Nephron (organoid): ENCODE measurements at regions not wholly inside any gene's neighbourhood (a gene's known extent, or its start where the extent isn't known, plus 50 kb on each side); places are given as distances from the start of the nearest gene placed in this dataset.

Experiments
- H3K27ac Mint-ChIP-seq, 3 experiments: 2 replicates each; pipeline ENCODE4 v1.8.0; 2020; ENCODE audit warnings: mixed read lengths in 3 of 3, mild to moderate bottlenecking in 2 of 3, moderate library complexity in 1 of 3
- H3K27me3 Mint-ChIP-seq: 2 replicates; pipeline ENCODE4 v1.8.0; 2021; ENCODE audit warnings: low read depth, mild to moderate bottlenecking, moderate library complexity, mixed read lengths
- H3K36me3 Mint-ChIP-seq: 2 replicates; pipeline ENCODE4 v1.8.0; 2020; ENCODE audit warnings: low read depth, mixed read lengths
- H3K4me1 Mint-ChIP-seq: 2 replicates; pipeline ENCODE4 v1.8.0; 2020; ENCODE audit warnings: mixed read lengths
- H3K4me3 Mint-ChIP-seq, 3 experiments: 2 replicates each; pipeline ENCODE4 v1.8.0; 2020; ENCODE audit warnings: mild to moderate bottlenecking in 3 of 3, mixed read lengths in 3 of 3, moderate library complexity in 2 of 3
- H3K9me3 Mint-ChIP-seq: 2 replicates; pipeline ENCODE4 v1.8.0; 2020; ENCODE audit warnings: mixed read lengths
- TF ChIP-seq, protein P1 (sequence below), 3 experiments: fragments of 200-600 bp; sonication (generic); IDR thresholded peaks; one replicate each; pipeline ENCODE4 v1.5.0; 2021; ENCODE audit warnings: antibody characterized with exemption in 3 of 3; ENCODE audit not compliant: unreplicated experiment in 3 of 3

- TF ChIP-seq, protein P1, sequence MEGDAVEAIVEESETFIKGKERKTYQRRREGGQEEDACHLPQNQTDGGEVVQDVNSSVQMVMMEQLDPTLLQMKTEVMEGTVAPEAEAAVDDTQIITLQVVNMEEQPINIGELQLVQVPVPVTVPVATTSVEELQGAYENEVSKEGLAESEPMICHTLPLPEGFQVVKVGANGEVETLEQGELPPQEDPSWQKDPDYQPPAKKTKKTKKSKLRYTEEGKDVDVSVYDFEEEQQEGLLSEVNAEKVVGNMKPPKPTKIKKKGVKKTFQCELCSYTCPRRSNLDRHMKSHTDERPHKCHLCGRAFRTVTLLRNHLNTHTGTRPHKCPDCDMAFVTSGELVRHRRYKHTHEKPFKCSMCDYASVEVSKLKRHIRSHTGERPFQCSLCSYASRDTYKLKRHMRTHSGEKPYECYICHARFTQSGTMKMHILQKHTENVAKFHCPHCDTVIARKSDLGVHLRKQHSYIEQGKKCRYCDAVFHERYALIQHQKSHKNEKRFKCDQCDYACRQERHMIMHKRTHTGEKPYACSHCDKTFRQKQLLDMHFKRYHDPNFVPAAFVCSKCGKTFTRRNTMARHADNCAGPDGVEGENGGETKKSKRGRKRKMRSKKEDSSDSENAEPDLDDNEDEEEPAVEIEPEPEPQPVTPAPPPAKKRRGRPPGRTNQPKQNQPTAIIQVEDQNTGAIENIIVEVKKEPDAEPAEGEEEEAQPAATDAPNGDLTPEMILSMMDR (IDR thresholded peaks at IDR 0.05; ENCODE audit: unreplicated experiment in 3 of 3) = no peak
- Mint-ChIP-seq H3K4me3 (no peak overlapping the region), H3K9me3 (no peaks in the 10 kb centered on the region), H3K4me1 (peaks cover 55% of the 10 kb centered on the region), H3K27ac (peak overlapping the region in 2 of 3 experiments; percentile 69 to 90), H3K27me3 (peaks cover 4% of the 10 kb centered on the region), H3K36me3 (no peaks in the 10 kb centered on the region)
Measured at GRCh38 chr15:99450896-99451358, 114.9 kb upstream of the MEF2A start.

GRCh38 chr15:99451484-99451883, 114.3 kb upstream of the MEF2A start:
- H3K4me3 Mint-ChIP-seq = no peak overlapping the region
- H3K9me3 Mint-ChIP-seq = no peaks in the 10 kb centered on the region
- peaks cover 61% of the 10 kb centered on the region for H3K4me1 Mint-ChIP-seq
- peak overlapping the region in 2 of 3 experiments; percentile 69 to 75 for H3K27ac Mint-ChIP-seq
- no peaks in the 10 kb centered on the region for H3K36me3 Mint-ChIP-seq
- peaks cover 4% of the 10 kb centered on the region for H3K27me3 Mint-ChIP-seq
- TF ChIP-seq, protein P1 (IDR thresholded peaks at IDR 0.05; ENCODE audit: unreplicated experiment in 3 of 3) = no peak

- peaks cover 61% of the 10 kb centered on the region for H3K4me1 Mint-ChIP-seq
- H3K27ac Mint-ChIP-seq = peak overlapping the region in 1 of 3 experiments; percentile 75
- H3K36me3 Mint-ChIP-seq = no peaks in the 10 kb centered on the region
- H3K9me3 Mint-ChIP-seq = no peaks in the 10 kb centered on the region
- no peak overlapping the region for H3K4me3 Mint-ChIP-seq
- peaks cover 4% of the 10 kb centered on the region for H3K27me3 Mint-ChIP-seq
- TF ChIP-seq, protein P1 (IDR thresholded peaks at IDR 0.05; ENCODE audit: unreplicated experiment in 3 of 3) = no peak
Measured at GRCh38 chr15:99452010-99452409, 113.8 kb upstream of the MEF2A start.

DNA sequence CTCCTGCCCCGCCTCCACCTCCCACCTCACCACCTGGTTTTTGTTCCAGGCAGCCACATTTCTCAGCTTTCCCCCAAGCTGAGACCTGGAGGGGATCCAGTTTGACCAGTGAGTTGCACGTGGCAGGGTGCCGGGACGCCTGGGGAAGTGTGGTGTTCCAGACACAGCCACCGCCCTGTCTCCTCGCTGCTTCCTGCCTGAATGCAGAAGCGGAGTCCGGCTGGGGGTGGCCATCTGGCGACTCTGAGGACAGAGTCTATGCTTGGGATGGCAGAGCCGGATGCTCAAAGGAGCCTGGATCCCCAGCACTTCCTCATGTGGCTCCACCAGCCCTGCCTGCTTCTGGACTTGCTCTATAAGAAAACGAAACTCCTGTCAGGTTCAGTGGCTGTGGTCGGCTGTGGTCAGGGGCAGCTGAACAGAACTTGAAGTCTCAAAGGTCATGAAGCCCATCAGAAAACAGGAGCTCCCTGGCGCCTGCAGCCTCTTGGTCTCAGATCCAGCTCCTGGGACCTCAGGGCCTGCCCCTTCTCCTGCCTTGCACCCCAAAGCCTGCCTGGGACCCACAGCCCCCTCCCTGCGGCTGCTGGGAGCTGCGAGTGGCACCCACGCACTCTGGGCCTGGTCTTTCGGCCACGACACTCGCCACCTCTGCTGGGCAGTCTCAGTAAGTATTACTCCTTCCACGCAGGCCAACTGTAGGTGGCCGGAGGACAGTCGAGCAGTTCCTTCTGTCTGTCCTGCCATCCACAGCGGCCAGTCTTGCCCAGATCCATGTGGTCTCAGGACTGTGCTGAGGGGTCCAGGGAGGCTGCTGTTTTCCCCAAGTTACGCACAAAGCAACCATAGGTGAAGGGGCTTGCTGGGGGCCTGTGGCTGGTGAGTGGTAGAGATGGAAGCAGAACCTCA, 112.8 kb upstream of the MEF2A start:
- H3K27ac Mint-ChIP-seq = peak overlapping the region in 2 of 3 experiments; percentile 71 to 96
- H3K9me3 Mint-ChIP-seq = peaks cover 6% of the 10 kb centered on the region
- H3K27me3 Mint-ChIP-seq = peaks cover 4% of the 10 kb centered on the region
- no peaks in the 10 kb centered on the region for H3K36me3 Mint-ChIP-seq
- TF ChIP-seq, protein P1 (IDR thresholded peaks at IDR 0.05; ENCODE audit: unreplicated experiment in 3 of 3) = no peak
- H3K4me3 Mint-ChIP-seq = no peak overlapping the region
- H3K4me1 Mint-ChIP-seq = peaks cover 57% of the 10 kb centered on the region

- H3K4me1 Mint-ChIP-seq = peaks cover 51% of the 10 kb centered on the region
- TF ChIP-seq, protein P1 (IDR thresholded peaks at IDR 0.05; ENCODE audit: unreplicated experiment in 3 of 3) = no peak
- no peaks in the 10 kb centered on the region for H3K36me3 Mint-ChIP-seq
- peaks cover 8% of the 10 kb centered on the region for H3K9me3 Mint-ChIP-seq
- peaks cover 4% of the 10 kb centered on the region for H3K27me3 Mint-ChIP-seq
- H3K4me3 Mint-ChIP-seq = no peak overlapping the region
- peak overlapping the region in 2 of 3 experiments; percentile 71 to 96 for H3K27ac Mint-ChIP-seq
Measured at GRCh38 chr15:99453637-99454030, 112.2 kb upstream of the MEF2A start.
